Adrenal gland (tissue), 5 donors: ENCODE measurements at regions not wholly inside any gene's neighbourhood (a gene's known extent, or its start where the extent isn't known, plus 50 kb on each side); places are given as distances from the start of the nearest gene placed in this dataset.

Experiments used
- CTCF ChIP-seq, 6 experiments: fragments of 450-650 bp in 4 of 6; fragments of 200-600 bp in 2 of 6; sonication (generic) in 1 of 6; IDR thresholded peaks; 1 replicate in 5 of 6; 2 replicates in 1 of 6; pipeline versions ENCODE4 v1.5.1 to v1.8.0; 2016 to 2021; ENCODE audit warnings: antibody characterized with exemption in 6 of 6, mild to moderate bottlenecking in 2 of 6, moderate library complexity in 1 of 6
- POLR2A ChIP-seq, 2 donors: fragments of 450-650 bp; IDR thresholded peaks; one replicate each; pipeline ENCODE4 v1.6.1; 2017; ENCODE audit warnings: antibody characterized with exemption in 2 of 2, mild to moderate bottlenecking in 2 of 2, moderate library complexity in 1 of 2
- donor health status: DM: no; HTN: no; CAD: no.

DNA sequence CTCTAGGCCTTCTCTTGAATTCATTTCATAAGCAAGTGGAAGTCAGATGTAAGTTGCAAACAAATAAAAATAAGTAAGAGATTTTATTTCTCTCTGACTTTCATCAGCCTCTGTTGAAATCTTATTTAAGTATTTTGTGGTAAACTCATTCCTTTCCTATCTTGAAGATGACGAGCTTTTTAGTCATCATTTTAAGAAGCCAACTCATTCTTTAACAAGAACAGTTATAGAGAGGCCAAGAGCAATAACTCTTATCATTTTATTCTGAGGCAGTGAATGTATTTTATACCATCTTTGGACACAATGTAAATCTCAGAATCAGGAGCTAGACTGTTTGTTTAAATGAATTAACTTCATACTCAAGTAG, 147.5 kb upstream of the MBNL1 start:
- TF ChIP-seq CTCF (IDR thresholded peaks at IDR 0.05) (no peak), POLR2A (IDR thresholded peaks at IDR 0.05) (no peak)
